Keratinocyte (primary cell): ENCODE measurements at regions not wholly inside any gene's neighbourhood (a gene's known extent, or its start where the extent isn't known, plus 50 kb on each side); places are given as distances from the start of the nearest gene placed in this dataset.

ENCODE experiments used
- CTCF ChIP-seq, 3 experiments: IDR thresholded peaks in 1 of 3; conservative IDR thresholded peaks in 1 of 3; optimal IDR thresholded peaks in 1 of 3; 2 replicates in 2 of 3; 3 replicates in 1 of 3; pipeline versions ENCODE3 to v1.5.1; 2011; ENCODE audit warnings: low read length in 3 of 3, mild to moderate bottlenecking in 3 of 3, moderate library complexity in 2 of 3, control low read depth in 1 of 3, inconsistent platforms in 1 of 3; ENCODE audit not compliant: insufficient read depth in 2 of 3; ENCODE audit errors: extremely low read depth in 1 of 3
- EZH2 ChIP-seq: IDR thresholded peaks from one replicate; pipeline ENCODE4 v1.6.1; 2012; ENCODE audit warnings: inconsistent platforms, mild to moderate bottlenecking, low read length, moderate library complexity

GRCh38 chr1:199945591-199945990 is 81.9 kb upstream of the NR5A2 start:
- TF ChIP-seq CTCF (optimal IDR thresholded peaks at IDR 0.05 in 1 of 3, IDR thresholded peaks at IDR 0.05 in 1 of 3, conservative IDR thresholded peaks at IDR 0.05 in 1 of 3; ENCODE audit: extremely low read depth in 1 of 3, insufficient read depth in 2 of 3, low read length in 3 of 3), result no peak
- no peak for TF ChIP-seq EZH2
